Panc1 (cell line): ENCODE measurements at regions not wholly inside any gene's neighbourhood (a gene's known extent, or its start where the extent isn't known, plus 50 kb on each side); places are given as distances from the start of the nearest gene placed in this dataset.

Source experiments
- POLR2AphosphoS5 ChIP-seq: IDR thresholded peaks from 2 replicates; pipeline ENCODE4 v1.6.1; 2012; ENCODE audit warnings: mild to moderate bottlenecking, low read depth, low read length, moderate library complexity
- TF ChIP-seq, protein P1 (sequence below): fragments of 450-650 bp; IDR thresholded peaks from 2 replicates; pipeline ENCODE4 v1.5.1; 2017; ENCODE audit warnings: mild to moderate bottlenecking
- TF ChIP-seq, protein P2 (sequence below), 2 experiments: IDR thresholded peaks; 2 replicates each; pipeline ENCODE4 v1.6.1; 2011 to 2012; ENCODE audit warnings: low read depth in 2 of 2, control low read depth in 1 of 2, low read length in 1 of 2, mild to moderate bottlenecking in 1 of 2, moderate library complexity in 1 of 2; ENCODE audit not compliant: insufficient read depth in 1 of 2

DNA sequence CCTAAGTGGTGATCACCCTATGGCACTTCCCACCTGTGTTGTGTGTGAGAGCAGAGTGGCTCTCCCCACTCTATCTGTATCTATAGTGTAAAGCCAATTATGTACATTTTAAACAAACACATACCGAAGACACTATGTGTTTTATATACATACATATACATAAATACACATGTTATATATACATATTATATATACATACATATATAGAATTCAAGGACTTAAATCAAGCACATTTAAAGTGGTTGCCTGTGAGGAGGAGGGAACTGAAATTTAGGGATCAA, 246.6 kb downstream of the LY86 start:
- TF ChIP-seq, protein P1, sequence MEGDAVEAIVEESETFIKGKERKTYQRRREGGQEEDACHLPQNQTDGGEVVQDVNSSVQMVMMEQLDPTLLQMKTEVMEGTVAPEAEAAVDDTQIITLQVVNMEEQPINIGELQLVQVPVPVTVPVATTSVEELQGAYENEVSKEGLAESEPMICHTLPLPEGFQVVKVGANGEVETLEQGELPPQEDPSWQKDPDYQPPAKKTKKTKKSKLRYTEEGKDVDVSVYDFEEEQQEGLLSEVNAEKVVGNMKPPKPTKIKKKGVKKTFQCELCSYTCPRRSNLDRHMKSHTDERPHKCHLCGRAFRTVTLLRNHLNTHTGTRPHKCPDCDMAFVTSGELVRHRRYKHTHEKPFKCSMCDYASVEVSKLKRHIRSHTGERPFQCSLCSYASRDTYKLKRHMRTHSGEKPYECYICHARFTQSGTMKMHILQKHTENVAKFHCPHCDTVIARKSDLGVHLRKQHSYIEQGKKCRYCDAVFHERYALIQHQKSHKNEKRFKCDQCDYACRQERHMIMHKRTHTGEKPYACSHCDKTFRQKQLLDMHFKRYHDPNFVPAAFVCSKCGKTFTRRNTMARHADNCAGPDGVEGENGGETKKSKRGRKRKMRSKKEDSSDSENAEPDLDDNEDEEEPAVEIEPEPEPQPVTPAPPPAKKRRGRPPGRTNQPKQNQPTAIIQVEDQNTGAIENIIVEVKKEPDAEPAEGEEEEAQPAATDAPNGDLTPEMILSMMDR, result no peak
- TF ChIP-seq POLR2AphosphoS5, result no peak
- TF ChIP-seq, protein P2, sequence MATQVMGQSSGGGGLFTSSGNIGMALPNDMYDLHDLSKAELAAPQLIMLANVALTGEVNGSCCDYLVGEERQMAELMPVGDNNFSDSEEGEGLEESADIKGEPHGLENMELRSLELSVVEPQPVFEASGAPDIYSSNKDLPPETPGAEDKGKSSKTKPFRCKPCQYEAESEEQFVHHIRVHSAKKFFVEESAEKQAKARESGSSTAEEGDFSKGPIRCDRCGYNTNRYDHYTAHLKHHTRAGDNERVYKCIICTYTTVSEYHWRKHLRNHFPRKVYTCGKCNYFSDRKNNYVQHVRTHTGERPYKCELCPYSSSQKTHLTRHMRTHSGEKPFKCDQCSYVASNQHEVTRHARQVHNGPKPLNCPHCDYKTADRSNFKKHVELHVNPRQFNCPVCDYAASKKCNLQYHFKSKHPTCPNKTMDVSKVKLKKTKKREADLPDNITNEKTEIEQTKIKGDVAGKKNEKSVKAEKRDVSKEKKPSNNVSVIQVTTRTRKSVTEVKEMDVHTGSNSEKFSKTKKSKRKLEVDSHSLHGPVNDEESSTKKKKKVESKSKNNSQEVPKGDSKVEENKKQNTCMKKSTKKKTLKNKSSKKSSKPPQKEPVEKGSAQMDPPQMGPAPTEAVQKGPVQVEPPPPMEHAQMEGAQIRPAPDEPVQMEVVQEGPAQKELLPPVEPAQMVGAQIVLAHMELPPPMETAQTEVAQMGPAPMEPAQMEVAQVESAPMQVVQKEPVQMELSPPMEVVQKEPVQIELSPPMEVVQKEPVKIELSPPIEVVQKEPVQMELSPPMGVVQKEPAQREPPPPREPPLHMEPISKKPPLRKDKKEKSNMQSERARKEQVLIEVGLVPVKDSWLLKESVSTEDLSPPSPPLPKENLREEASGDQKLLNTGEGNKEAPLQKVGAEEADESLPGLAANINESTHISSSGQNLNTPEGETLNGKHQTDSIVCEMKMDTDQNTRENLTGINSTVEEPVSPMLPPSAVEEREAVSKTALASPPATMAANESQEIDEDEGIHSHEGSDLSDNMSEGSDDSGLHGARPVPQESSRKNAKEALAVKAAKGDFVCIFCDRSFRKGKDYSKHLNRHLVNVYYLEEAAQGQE (IDR thresholded peaks at IDR 0.05; ENCODE audit: insufficient read depth in 1 of 2, low read depth in 2 of 2, low read length in 1 of 2), result no peak
